HepG2 (cell line): ENCODE measurements at regions not wholly inside any gene's neighbourhood (a gene's known extent, or its start where the extent isn't known, plus 50 kb on each side); places are given as distances from the start of the nearest gene placed in this dataset.

Experiments
- ATAC-seq: fragments of 200-7000 bp; cut with Tn5 transposase; 3 replicates; pipeline ENCODE4 v1.9.1; 2020; ENCODE audit warnings: mild to moderate bottlenecking, moderate library complexity
- BruUV-seq: library from RNA; stranded (reverse); fragments of 400-500 nt; replicated peaks from 2 replicates; lab custom pipeline; 2021; lab: Mats Ljungman, UMichigan
- CTCF ChIA-PET: fragments of 300-600 bp; formaldehyde crosslinking; extraction: SDS; loops from one replicate; lab custom pipeline; 2021; ENCODE audit warnings: low total read pairs, inconsistent platforms, low intra/inter-chr PET ratio; lab: Yijun Ruan, JAX
- POLR2A ChIA-PET: fragments of 350-600 bp; sonication (Branson Sonifier 250); formaldehyde crosslinking; loops from one replicate; lab custom pipeline; 2020; ENCODE audit warnings: antibody characterized with exemption, inconsistent platforms; lab: Yijun Ruan, JAX
- DNase-seq: peaks from one replicate; pipeline ENCODE4 v3.0.0-alpha.2; 2015; ENCODE audit warnings: low spot score
- FAIRE-seq: peaks from 3 replicates; lab custom pipeline; 2011; peaks lifted over from hg19 to GRCh38; lab: Jason Lieb, UNC
- H2AFZ ChIP-seq: one replicate; pipeline ENCODE4 v1.6.1; 2011; ENCODE audit warnings: low read length, inconsistent platforms
- H3K27ac ChIP-seq: fragments of 300-600 bp; 3 replicates; pipeline ENCODE4 v1.8.0; 2011; ENCODE audit warnings: mixed run types, mild to moderate bottlenecking, mixed read lengths, low read length, inconsistent platforms; ENCODE audit not compliant: insufficient read depth; ENCODE audit errors: extremely low read length
- H3K27me3 ChIP-seq, 2 experiments: fragments of 200-600 bp in 1 of 2; 2 replicates in 1 of 2; 3 replicates in 1 of 2; pipeline versions ENCODE4 v1.6.0 to v1.8.0; 2011; ENCODE audit warnings: low read length in 2 of 2, mild to moderate bottlenecking in 2 of 2, moderate library complexity in 2 of 2, inconsistent platforms in 1 of 2; ENCODE audit not compliant: insufficient read depth in 2 of 2, control insufficient read depth in 1 of 2
- H3K36me3 ChIP-seq, 2 experiments: fragments of 200-600 bp in 1 of 2; replicated peaks in 1 of 2; 2 replicates in 1 of 2; 3 replicates in 1 of 2; pipeline versions ENCODE4 v1.5.1 to v1.8.0; 2011; ENCODE audit warnings: low read length in 2 of 2, inconsistent platforms in 1 of 2; ENCODE audit not compliant: insufficient read depth in 2 of 2, control insufficient read depth in 1 of 2
- H3K4me1 ChIP-seq: 2 replicates; pipeline ENCODE4 v1.5.1; 2012; ENCODE audit warnings: low read length, inconsistent platforms; ENCODE audit not compliant: insufficient read depth
- H3K4me2 ChIP-seq: 2 replicates; pipeline ENCODE4 v1.6.0; 2011; ENCODE audit warnings: low read depth, low read length, inconsistent platforms
- H3K4me3 ChIP-seq, 3 experiments: fragments of 200-600 bp in 1 of 3; sonication (generic), shearing (Covaris generic) in 1 of 3; replicated peaks in 1 of 3; 2 replicates each; pipeline ENCODE4 v1.5.1; 2011 to 2016; ENCODE audit warnings: low read length in 3 of 3, inconsistent platforms in 2 of 3, low read depth in 2 of 3, mild to moderate bottlenecking in 2 of 3, control low read depth in 1 of 3, mixed read lengths in 1 of 3; ENCODE audit not compliant: insufficient read depth in 1 of 3
- H3K79me2 ChIP-seq: one replicate; pipeline ENCODE4 v1.6.1; 2011; ENCODE audit warnings: low read length, inconsistent platforms; ENCODE audit not compliant: insufficient read depth
- H3K9ac ChIP-seq: 2 replicates; pipeline ENCODE4 v1.6.0; 2011; ENCODE audit warnings: mild to moderate bottlenecking, low read depth, low read length, inconsistent platforms; ENCODE audit not compliant: insufficient read depth
- H3K9me3 ChIP-seq: 2 replicates; pipeline ENCODE4 v1.5.1; 2012; ENCODE audit warnings: mild to moderate bottlenecking, low read length
- H4K20me1 ChIP-seq: 2 replicates; pipeline ENCODE4 v1.6.0; 2011; ENCODE audit warnings: inconsistent platforms, mild to moderate bottlenecking, low read length, moderate library complexity; ENCODE audit not compliant: insufficient read depth
- KAT2B ChIP-seq: fragments of 150-350 bp; IDR thresholded peaks from 2 replicates; pipeline ENCODE4 v1.6.1; 2014; ENCODE audit warnings: low read depth, low read length, borderline replicate concordance
- MYNN ChIP-seq: sonication (generic); formaldehyde crosslinking; IDR thresholded peaks from 2 replicates; pipeline ENCODE4 v1.4.0; 2020; ENCODE audit warnings: mild to moderate bottlenecking, low read depth, missing genetic modification reagents
- PREB ChIP-seq: sonication (generic); formaldehyde crosslinking; IDR thresholded peaks from 2 replicates; pipeline ENCODE4 v1.4.0; 2020; ENCODE audit warnings: missing genetic modification reagents
- RAD51 ChIP-seq: fragments of 450-650 bp; IDR thresholded peaks from 2 replicates; pipeline ENCODE4 v1.6.1; 2016; ENCODE audit warnings: borderline replicate concordance
- SYNCRIP ChIP-seq: fragments of 200-400 bp; formaldehyde crosslinking; IDR thresholded peaks from 2 replicates; pipeline ENCODE4 v1.6.1; 2018; ENCODE audit warnings: mild to moderate bottlenecking, low read depth, low read length; ENCODE audit not compliant: insufficient read depth
- ZFP91 ChIP-seq: sonication (generic); formaldehyde crosslinking; IDR thresholded peaks from 2 replicates; pipeline ENCODE4 v1.9.0; 2022; ENCODE audit warnings: missing genetic modification reagents, mild to moderate bottlenecking, borderline replicate concordance
- ZNF44 ChIP-seq: sonication (generic); formaldehyde crosslinking; IDR thresholded peaks from 2 replicates; pipeline ENCODE4 v1.5.1; 2020; ENCODE audit warnings: mild to moderate bottlenecking, missing genetic modification reagents
- ZNF547 ChIP-seq: sonication (generic); formaldehyde crosslinking; IDR thresholded peaks from 2 replicates; pipeline ENCODE4 v1.5.1; 2020; ENCODE audit warnings: mild to moderate bottlenecking, missing genetic modification reagents
- ZNF577 ChIP-seq: sonication (generic); formaldehyde crosslinking; IDR thresholded peaks from 2 replicates; pipeline ENCODE4 v1.4.0; 2020; ENCODE audit warnings: mild to moderate bottlenecking, low read depth, missing genetic modification reagents, borderline replicate concordance
- WGBS: methylation state at CpG from one replicate; pipeline ENCODE4 v1.1.6; 2017; ENCODE audit warnings: low lambda C conversion rate; 5-methylcytosine and 5-hydroxymethylcytosine counted together
- in situ Hi-C: cut with HindIII; loops from 2 replicates; pipeline ENCODE4 v1.10.0; 2017; ENCODE audit warnings: low pct_unique_long_range_greater_than_20kb; ENCODE audit not compliant: extremely low pct_ligation_motif_present
- intact Hi-C: fragments of 100-400 bp; cut with micrococcal nuclease; formaldehyde crosslinking; loops from one replicate; pipeline ENCODE4 v1.10.0; 2022; ENCODE audit not compliant: unreplicated experiment

- in situ Hi-C loops (no loop called here), intact Hi-C loops (no loop called here)
- no peak for DNase-seq
- Histone ChIP-seq H3K4me1 (no peaks in the 10 kb centered on the region), H3K9me3 (no peaks in the 10 kb centered on the region), H3K36me3 (no peaks in the 10 kb centered on the region), H4K20me1 (no peaks in the 10 kb centered on the region), H3K79me2 (no peaks in the 10 kb centered on the region), H3K4me3 (no peak overlapping the region), H3K27ac (no peak overlapping the region), H3K27me3 (no peaks in the 10 kb centered on the region), H3K9ac (no peak overlapping the region)
- BruUV-seq, result no TSS peak
- ChIA-PET POLR2A (no interaction called here), CTCF (no interaction called here)
- WGBS, result 0% methylated on average over 2 of the region's 3 CpGs
- no peak for TF ChIP-seq KAT2B
- TF ChIP-seq PREB (CRISPR knock-in tag), result no peak
- TF ChIP-seq ZNF577 (CRISPR knock-in tag), result no peak
- TF ChIP-seq RAD51, result no peak
- no peak for TF ChIP-seq ZNF547
- no peak for TF ChIP-seq MYNN (CRISPR knock-in tag)
- TF ChIP-seq ZNF44 (CRISPR knock-in tag), result no peak
- TF ChIP-seq SYNCRIP, result no peak
- TF ChIP-seq ZFP91, result no peak
- TF ChIP-seq, all 625 proteins: peak for 0
- FAIRE-seq, result no peak
- H2AFZ ChIP-seq, result no peak overlapping the region
- no peak overlapping the region for H3K4me2 ChIP-seq
- ATAC-seq, result no peak
These were observed 223.5 kb upstream of the TRPC5 start for GRCh38 chrX:112306027-112306426.
